Brain pericyte (primary cell): ENCODE measurements at regions not wholly inside any gene's neighbourhood (a gene's known extent, or its start where the extent isn't known, plus 50 kb on each side); places are given as distances from the start of the nearest gene placed in this dataset.
A peak's percentile ranks its signal among the peaks of the same experiment; 100 is the strongest.

ENCODE experiments used
- DNase-seq: peaks from one replicate; pipeline ENCODE4 v3.0.0-alpha.2; 2012; ENCODE audit warnings: low read depth, low spot score

DNA sequence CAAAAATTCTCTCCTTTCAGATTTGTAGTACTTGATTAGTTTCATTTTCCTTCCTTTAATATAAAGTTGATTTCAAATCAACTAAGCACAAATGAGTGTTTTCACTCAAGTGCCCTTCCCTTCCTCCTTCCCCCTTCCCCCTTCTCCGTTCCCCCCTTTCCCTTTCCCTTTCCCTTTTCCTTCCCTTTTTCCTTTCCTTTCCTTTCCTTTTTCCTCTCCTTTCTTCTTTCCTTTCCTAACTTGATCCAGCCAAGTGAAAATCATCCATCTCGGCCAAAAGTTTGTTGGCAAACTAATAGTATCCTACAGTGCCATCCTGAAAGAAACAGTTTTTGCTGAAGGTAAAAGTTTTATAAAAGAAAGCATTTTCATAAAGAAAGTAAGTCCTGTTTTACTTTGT, 85.3 kb upstream of the CD180 start:
- DNase-seq: no peak

DNA sequence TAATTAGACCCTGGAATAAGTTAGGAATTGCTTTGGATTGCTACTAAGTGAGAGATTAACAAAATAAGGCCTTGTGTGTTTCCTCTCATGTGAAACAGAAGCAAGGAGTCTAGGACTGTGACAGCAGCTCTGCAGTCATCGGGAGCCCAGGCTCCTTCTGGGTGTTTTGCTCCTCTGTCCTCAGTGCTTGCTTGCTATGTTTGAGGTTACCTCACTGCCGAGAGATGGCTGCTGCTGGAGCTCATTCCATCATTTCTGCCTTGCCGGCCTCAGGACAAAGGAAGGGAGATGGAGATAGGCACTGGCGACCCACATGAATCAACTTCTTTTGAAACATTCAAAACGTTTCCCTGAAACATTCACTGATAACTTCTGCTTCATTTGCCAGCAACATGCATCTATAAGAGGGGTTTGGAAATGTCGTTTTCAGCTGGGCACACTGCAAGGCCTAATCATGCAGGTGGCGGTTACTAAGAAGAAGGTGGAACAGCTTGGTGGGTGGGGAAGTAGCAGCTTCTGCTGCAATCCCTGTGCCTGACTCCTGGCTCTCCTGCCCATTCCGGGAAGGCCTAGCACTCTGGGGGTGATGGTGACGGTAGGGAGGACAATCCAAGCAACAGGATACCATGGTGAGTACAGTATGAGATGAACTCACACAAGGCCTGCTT, 77.2 kb upstream of the CD180 start:
- DNase-seq: no peak

DNA sequence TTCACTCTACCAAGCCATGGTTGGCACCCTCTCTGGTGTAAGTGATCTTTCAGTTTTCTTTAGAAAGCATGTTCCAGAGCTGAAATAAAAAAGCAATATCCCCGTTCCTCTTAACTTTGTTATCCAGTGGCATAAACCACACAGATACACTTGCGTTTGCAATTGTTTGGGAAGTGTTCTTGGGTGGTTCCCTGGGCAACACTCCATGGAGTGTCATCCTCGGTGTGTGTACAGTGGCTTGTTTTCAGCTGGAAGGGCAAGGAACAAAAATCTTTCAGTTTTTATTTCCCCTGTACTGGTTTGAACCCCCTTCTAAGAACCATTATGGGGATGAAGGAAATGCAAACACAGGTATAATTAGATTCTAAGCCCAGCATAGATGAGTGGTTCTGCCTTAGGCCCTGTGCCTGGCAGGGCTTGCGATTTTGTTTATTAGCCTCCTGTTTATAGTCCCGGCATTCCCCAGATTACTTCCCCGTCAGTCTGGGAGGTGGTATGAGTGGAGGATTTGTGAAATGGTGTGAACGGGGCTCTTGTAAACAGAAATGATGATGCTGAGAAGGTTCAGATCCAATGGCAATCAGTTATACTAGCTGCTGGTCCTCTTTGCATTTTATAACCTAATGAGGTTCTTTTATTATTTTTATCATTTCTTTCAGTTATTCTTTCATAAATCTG, 76.0 kb upstream of the CD180 start:
- DNase-seq: no peak

DNA sequence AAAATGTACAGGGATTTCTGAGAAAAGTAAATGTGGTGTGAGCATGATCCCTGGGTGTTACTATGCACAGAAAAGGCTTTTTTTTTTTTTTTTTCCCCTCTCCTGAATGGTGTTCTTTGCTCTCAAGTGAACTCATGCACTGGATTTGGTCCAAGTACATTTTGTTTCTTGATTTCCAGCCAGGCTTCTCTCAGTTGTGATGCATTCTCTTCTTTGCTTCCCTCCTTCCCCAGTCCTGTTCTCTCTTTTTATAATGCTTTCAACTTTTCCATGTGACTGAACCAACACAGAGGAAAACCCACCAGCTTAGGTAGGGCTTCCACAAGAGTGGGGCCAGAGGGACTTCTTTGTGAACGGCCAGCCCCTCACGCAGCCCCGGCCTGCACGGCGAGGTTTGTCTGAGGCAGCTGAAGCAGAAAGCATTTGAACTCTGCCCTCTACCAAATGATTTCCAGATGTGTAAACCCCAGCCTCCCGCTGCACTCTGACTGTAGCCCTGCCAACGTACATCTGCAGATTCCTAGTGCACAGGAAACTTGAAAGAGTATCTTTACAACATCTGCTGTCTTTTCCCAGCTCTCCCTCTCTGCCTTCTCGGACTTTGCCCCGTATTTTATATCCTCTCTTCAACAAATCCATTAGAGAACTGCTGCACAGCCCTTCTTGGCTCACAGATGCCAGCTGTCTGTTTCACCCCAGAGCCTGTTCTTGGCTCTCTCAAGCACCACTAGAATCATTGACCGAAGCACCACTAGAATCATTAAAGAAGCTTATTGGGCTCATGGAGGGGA, 71.8 kb upstream of the CD180 start:
- DNase-seq: peak; percentile 98

DNA sequence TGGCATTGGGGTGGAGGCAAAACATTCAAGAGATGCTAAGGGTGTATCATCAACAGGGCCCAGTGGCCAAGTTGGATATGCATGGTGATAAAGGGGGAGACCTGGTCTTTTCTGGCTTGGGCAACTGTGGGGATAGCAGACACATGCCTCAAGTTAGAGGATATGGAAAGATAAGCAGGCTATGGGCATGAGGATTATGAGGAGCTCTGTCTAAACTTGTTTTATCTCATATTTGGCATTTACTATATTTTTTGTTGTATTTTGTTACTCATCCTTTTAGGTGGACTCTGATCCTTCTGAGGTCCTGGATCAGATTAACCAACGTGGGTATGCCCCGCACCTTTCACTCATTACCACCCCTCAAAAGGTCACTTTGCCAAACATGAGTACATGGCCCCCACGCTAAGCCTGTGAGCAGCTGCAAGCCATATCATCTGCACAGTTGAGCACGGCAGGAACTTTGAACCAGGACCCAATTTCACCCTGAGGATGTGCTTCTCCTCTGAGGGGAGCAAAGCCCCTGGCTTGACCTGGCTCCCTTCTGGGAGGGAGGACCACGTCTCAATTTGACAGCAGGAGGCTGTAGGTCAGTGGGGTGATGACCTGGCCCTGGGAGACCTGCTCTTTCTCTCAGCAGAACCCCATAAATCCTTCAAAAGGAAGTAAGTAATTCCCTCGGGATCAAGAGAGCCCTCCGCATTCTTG, 71.1 kb upstream of the CD180 start:
- DNase-seq: peak; percentile 76

DNA sequence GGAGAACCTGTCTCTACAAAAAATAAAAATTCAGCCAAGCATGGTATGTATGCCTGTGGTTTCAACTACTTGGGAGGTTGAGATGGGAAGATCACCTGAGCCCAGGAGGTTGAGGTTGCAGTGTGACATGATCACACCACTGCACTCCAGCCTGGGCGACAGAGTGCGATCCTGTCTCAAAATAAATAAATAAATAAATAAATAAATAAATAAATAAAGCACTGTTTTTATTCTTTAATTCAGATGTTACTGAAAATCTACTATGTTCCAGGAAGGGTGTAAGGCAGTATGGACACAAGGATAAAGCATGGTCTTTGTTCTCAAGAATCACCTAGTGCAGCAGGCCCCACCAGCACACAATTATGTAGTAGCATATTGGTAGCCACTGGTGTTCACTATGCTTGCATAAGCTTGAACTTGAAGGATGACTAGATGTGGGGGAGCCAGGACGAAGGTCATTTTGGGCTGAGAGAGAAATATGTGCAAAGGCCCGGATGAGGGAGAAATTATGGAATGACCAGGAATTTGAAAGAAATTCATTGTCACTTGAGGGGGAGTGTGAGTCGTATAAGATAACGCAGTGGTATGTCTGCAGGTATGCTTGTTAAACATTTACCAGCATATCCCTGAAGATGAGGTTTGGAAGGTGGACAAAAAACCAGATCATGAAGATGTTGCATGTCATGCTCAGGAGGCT, 70.2 kb upstream of the CD180 start:
- DNase-seq: no peak

DNA sequence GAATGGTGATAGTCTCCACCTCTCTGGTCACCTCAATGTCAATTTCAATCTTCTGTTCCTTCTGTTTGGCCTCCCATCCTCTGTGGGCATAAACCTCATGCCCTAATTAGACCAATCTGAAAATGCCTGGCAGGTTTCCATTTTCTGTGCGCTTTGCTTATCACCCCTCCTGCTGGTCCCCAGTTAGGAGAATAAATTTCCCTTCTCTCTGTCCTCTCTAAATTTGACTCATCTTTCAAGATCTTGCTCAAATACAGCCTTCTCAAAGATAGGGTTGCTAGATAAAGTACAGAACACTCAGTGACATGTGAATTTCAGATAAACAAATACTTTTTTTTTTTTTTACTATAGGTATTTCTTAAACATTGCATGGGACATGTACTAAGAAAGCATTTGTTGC, 69.4 kb upstream of the CD180 start:
- DNase-seq: no peak

DNA sequence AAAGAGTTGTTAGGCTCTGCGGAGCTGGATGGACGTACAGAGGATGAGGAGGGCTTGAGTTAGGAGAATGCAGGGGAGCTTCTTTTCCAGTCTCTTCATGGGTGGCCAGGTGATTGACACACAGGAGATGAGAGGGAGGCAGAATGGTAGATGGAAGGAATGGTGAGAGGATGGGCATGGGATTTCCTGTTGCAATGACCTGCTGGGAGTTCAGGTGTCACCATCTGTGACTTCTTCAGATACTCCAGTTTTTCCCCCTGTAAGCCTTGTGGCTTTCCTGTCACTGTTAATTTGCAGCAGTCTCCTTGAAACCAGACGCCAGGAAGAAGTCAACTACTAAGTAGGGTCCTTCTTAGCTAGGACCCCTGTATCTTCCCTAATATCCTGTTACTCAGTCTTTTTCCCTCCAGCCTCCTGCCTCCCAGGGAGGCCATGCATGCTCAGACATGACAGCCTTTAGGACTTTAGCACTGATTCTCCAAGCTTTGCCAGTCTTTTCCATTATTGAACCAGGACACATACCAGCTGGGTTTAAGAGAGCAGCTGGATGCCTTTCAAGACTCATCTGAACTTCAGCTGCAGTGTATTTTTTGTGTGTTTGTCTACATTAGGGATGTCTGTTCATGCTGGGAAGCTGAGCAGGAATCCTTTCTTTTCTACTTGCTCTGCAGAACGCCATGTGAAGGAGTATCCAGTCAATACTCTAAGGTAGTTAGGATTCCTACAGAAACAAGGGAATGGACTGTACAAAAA, 67.2 kb upstream of the CD180 start:
- peak; percentile 46 for DNase-seq

DNA sequence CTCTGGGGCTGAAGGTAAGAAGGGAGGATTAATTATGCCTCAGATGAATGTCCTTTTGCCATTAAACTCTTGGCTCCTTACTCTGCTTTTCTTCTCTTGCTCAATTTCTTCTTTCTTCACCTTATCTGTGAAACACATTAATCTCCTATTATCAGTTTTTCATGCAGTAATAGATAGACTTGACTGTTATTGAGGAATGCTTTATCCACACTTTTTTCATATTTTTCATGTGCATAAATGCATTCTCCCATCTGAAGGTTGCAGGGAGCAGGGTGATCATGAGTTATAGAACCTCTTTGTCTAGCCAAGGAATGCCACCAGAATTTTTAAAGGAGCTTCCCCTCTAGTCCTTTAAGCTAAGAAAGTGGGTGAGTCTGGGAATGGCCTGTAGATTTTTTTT, 66.4 kb upstream of the CD180 start:
- no peak for DNase-seq

DNA sequence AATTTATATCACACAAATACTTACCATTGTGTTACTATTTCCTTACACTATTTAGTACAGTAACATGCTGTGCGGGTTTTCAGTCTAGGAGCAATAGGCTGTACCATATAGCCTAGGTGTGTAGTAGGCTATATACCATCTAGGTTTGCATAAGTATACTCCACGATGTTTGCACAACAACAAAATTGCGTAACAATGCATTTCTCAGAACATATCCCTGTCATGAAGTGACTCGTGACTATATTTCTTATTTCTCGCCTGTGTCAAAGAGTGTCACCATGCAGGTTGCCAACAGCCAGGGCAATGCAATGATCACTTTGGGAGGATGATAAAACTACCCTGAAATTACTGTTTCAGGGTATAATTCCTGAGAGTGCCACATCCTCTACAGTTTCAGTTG, 65.6 kb upstream of the CD180 start:
- no peak for DNase-seq

DNA sequence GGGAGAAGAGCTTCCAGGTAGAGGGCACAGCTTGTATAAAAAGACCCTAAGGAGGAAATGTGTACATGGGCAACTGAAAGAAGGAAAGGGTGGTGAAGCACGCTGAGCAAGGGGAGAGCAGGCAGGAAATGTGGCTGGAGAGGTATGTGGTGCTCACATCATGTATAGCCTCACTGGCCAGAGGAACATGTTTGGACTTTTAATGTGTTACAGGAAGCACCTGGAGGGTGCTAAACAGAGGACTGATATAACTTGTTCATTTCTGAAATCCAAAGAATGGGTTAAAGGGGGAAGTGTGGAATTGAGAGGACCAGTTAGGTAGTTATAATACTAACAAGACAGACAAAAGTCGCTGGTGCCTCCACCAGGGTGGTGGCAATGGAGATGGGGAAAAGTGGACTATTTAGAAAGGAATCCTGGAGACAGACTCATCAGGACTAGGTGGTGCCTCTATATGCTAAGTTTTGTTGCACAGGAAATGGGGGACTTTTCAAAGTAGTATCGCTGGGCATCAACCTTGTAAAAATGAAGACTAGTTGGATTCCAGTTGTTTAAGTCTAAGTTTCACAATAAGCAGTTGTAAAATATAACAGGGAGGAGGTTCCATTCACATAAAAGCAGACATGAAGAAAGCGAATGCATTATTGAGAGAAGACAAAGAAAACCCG, 63.1 kb upstream of the CD180 start:
- no peak for DNase-seq

DNA sequence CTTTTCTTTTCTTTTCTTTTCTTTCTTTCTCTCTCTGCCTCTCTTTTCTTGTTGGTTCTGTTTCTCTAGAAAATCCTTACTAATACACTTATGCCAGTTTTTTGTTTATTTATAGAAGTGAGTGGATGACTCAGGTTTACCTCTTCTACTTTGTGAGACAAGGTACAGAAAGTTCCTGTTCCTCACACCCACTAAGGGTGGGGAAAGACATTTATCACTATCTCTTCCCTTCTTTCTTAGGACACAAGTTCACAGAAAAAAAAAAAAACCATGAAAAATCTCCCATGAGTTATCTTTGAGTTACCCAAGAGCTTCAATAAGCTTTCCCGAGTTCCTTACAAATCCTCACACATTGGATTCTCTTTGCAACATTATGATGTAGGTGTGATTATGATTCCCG, 60.9 kb upstream of the CD180 start:
- DNase-seq: no peak

DNA sequence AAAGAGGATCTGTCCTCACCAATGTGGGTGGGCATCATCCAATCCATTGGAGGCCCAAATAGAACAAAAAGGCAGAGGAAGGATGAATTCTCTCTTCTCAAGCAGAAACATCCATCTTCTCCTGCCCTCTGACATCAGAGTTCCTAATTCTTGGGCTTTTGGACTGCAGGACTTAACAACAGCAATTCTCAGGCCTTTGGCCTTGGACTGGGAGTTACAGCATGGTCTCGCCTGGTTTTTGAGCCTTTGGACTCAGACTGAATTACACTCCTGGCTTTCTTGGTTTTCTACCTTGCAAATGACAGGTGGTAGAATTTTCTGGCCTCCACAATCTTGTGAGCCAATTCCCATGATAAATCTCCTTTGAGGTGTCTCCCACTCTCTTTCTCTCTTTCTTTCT, 60.5 kb upstream of the CD180 start:
- DNase-seq: no peak

DNA sequence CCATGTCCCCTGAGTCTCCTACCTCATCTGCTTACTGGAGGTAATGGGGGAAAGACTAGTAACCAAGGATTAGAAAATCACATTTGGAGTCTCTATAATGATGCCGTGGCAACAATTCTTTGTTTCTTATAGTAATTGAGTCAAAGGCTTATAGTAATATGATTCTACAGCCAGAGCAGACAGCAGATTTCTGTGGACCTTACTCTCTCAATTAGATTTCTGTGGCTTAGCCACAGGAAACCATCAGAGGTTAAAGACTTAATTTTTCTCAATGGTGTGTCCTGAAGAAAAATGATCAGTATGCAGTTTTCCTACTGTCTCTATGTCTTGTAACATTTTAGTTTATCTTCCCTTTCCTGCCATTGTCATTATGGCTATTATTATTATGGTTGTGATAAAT, 59.3 kb upstream of the CD180 start:
- no peak for DNase-seq

DNA sequence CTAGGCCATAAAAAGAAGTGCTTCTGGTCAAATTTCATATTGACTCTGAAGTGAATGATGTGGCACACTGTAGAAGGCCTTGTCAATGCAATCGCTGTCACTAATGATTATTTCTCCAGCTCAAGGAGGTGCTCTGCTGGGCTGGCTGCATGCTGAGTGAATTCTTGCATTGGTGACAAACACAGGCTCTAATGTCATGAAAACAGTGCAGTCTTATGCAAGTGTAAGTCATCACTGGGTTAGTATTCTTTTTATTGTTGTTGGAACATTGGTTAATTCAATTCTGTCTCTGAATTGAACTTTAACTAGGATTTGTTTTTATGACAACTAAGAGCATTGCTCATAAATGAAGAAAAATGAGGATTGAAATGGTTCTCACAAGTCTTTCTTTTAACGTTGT, 57.3 kb upstream of the CD180 start:
- no peak for DNase-seq

DNA sequence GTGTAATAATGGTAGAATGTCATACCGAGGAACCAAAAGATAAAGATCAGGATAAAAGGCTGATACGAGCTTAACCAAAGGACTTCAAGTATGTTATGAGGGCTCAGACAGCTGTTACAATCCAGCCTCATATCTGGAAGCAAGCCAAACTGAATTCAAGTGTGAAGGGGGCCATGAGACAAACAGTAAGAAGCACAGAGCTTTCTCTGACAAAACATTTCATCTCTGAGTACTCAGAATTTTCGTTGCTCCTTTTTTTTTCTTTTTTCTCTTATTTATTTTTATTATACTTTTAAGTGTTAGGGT, 52.9 kb upstream of the CD180 start:
- no peak for DNase-seq

DNA sequence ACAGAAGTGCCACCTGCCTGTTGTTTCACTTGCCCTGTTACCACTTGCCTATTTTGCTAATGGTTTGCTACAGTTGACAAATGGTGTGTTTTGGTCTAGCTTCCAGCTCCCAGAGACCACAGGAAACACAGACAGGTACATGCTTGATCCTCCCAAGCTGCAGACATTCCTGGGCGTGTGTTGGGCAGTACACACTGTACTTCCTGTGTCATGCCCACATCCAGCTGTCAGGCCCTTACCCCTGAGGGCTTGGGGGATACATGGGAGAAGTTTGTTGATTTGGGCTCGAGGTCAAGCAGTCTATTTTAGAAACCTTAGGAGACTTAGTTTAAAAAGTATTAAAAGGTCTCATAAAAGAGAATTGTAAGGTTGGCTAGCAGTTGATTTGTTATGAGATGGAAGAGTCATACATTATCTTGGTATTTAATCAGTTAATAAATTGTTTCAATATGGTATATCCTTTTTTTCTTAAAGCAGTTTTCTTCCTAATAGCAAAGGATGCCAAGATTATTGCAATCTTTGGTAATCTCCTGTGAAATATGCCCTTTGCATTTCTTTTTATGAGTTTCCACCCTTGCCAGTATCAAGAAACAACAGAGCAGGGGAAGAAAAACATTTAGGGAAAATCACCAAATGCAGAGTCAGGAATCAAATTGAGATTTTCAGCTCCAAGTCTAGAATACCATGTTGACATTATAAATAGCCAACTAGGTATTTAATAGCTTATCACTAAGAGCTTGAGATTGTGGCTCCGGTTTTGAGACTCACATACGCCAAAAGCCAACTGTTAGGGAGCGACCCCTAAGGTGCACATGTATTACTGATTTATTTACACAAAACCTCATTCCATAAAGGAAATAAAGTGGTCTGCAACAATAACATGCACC, 52.3 kb upstream of the CD180 start:
- no peak for DNase-seq

DNA sequence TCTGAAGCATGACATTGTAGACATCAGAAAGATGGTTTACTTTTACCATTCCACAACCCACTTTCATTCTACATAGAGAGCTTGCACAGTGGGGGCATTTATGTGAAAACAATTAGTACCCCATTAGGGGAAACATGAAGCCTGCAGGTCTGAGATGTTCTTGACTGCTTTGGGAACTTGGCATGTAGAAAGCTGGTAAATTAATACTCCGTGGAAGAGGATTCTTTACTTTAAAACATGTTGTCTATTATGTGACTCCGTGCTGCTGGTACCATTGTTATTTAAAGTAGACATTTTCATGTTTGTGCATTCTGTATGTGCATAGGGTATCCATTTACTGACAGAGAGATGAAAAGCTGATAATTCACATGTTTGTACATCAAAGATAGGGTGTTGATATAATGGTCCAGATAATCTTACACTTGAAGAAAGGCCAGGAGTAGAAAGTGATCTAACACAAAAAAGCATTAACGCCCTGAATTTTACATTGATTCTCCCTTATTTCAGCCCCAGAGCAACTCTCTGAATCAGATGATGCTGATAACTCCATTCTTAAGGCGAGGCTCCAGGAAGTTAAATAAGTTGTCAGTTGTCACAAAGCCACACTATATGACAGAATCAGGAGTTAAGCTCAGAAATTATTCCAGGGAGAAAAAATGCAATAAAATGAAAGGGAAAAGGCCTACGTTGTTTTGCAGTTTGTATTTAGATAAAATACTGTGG, 50.1 kb upstream of the CD180 start:
- DNase-seq: no peak
